Thyroid gland (tissue), 4 donors: ENCODE measurements at regions not wholly inside any gene's neighbourhood (a gene's known extent, or its start where the extent isn't known, plus 50 kb on each side); places are given as distances from the start of the nearest gene placed in this dataset.

Experiments
- POLR2A ChIP-seq, 2 donors: fragments of 450-650 bp; IDR thresholded peaks; one replicate each; pipeline ENCODE4 v1.6.1; 2017; ENCODE audit warnings: antibody characterized with exemption in 2 of 2, mild to moderate bottlenecking in 2 of 2, moderate library complexity in 1 of 2
- TF ChIP-seq, protein P1 (sequence below), 6 experiments: fragments of 200-600 bp in 3 of 6; fragments of 450-650 bp in 3 of 6; sonication (generic) in 3 of 6; IDR thresholded peaks; one replicate each; pipeline ENCODE4 v1.5.1; 2016 to 2019; ENCODE audit warnings: antibody characterized with exemption in 6 of 6, mild to moderate bottlenecking in 2 of 6, inconsistent platforms in 1 of 6, moderate library complexity in 1 of 6

DNA sequence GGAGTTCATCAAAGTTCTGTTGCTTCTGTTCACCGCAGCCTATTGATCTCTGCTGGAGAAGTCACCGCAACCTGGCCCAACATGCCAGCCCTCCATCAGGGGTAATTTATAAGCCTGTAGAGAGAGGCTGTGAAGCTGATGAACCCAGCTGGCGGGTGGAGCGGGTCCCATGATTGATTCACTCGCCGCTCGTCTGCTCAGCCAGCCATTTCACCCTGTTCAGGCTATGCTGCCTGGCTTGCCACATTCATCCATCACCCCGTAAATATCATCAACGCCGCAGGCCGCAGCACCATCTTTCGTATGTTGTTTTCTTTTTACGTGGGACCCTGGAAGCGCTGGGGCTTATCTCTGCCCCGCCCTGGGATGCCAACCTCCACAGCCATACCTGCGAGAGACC is 116.7 kb upstream of the OPCML start:
- TF ChIP-seq POLR2A (IDR thresholded peaks at IDR 0.05): no peak
- TF ChIP-seq, protein P1, sequence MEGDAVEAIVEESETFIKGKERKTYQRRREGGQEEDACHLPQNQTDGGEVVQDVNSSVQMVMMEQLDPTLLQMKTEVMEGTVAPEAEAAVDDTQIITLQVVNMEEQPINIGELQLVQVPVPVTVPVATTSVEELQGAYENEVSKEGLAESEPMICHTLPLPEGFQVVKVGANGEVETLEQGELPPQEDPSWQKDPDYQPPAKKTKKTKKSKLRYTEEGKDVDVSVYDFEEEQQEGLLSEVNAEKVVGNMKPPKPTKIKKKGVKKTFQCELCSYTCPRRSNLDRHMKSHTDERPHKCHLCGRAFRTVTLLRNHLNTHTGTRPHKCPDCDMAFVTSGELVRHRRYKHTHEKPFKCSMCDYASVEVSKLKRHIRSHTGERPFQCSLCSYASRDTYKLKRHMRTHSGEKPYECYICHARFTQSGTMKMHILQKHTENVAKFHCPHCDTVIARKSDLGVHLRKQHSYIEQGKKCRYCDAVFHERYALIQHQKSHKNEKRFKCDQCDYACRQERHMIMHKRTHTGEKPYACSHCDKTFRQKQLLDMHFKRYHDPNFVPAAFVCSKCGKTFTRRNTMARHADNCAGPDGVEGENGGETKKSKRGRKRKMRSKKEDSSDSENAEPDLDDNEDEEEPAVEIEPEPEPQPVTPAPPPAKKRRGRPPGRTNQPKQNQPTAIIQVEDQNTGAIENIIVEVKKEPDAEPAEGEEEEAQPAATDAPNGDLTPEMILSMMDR (IDR thresholded peaks at IDR 0.05): no peak
